ENCODE measurements at regions not wholly inside any gene's neighbourhood (a gene's known extent, or its start where the extent isn't known, plus 50 kb on each side); places are given as distances from the start of the nearest gene placed in this dataset.

GRCh38 chr9:1538301-1538700 lies 476.8 kb upstream of the SMARCA2 start:
- TF ChIP-seq CTCF (IDR thresholded peaks at IDR 0.05; ENCODE audit: low read length) (no peak), EZH2 (IDR thresholded peaks at IDR 0.05; ENCODE audit: borderline replicate concordance, low read length) (no peak)

Measured in OCI-LY1 (cell line).